Mesodermal cell (in vitro differentiated cells): ENCODE measurements at regions not wholly inside any gene's neighbourhood (a gene's known extent, or its start where the extent isn't known, plus 50 kb on each side); places are given as distances from the start of the nearest gene placed in this dataset.

Source experiments
- H3K27ac ChIP-seq: 2 replicates; pipeline ENCODE4 v1.7.0; 2013; ENCODE audit warnings: mild to moderate bottlenecking, low read depth, low read length, moderate library complexity; ENCODE audit not compliant: severe bottlenecking
- H3K36me3 ChIP-seq: 2 replicates; pipeline ENCODE4 v1.7.1; 2013; ENCODE audit warnings: mild to moderate bottlenecking, low read length, moderate library complexity; ENCODE audit not compliant: control insufficient read depth, insufficient read depth
- H3K4me1 ChIP-seq: one replicate; pipeline ENCODE4 v1.7.1; 2013; ENCODE audit warnings: mild to moderate bottlenecking, low read length; ENCODE audit not compliant: insufficient read depth, control insufficient read depth, poor library complexity, severe bottlenecking
- H3K4me3 ChIP-seq: 2 replicates; pipeline ENCODE4 v1.7.0; 2013; ENCODE audit warnings: low read length, control low read depth, mild to moderate bottlenecking; ENCODE audit not compliant: insufficient read depth, poor library complexity, severe bottlenecking; ENCODE audit errors: extremely low read depth
- H3K9me3 ChIP-seq: 2 replicates; pipeline ENCODE4 v1.7.1; 2013; ENCODE audit warnings: mild to moderate bottlenecking, low read length, moderate library complexity; ENCODE audit not compliant: control insufficient read depth
- WGBS, 2 experiments: methylation state at CpG; one replicate each; pipeline ENCODE4 v1.1.5; 2013; ENCODE audit warnings: missing lambda C conversion rate in 2 of 2; ENCODE audit not compliant: insufficient coverage in 2 of 2; 5-methylcytosine and 5-hydroxymethylcytosine counted together

DNA sequence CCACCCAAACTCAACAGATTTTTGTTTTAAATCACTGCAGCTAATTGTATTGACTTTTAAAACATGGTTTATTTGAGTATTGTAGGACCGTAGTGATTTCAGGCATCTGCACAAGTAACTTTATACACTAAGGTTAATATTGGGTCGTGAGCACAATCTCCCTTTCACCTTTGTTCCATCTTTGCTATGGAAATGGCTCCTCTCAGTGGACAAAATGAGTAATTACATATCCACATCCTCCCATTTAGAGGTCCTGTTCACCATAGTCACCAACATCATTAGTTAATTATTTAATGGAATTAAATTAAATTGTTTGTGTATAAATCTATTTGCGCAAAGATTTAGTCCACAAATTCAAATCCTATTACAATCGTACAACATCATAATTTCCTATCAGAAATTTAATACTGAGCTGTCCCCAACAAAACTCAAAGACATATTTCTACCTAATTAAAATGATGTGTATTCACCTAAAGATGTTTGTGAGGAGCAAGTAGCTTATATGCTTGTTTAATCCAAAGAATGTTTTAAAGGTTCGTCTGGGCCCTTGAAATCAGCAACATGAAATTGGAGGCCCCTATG is 173.0 kb upstream of the DAPK1 start:
- Histone ChIP-seq H3K36me3 (no peaks in the 10 kb centered on the region), H3K4me1 (no peaks in the 10 kb centered on the region), H3K4me3 (no peak overlapping the region), H3K27ac (no peak overlapping the region), H3K9me3 (no peaks in the 10 kb centered on the region)
- WGBS, 2 experiments: 0% methylated on average over 1 of the region's 5 CpGs; no CpG with 5 or more reads in 1 of the 2 experiments

DNA sequence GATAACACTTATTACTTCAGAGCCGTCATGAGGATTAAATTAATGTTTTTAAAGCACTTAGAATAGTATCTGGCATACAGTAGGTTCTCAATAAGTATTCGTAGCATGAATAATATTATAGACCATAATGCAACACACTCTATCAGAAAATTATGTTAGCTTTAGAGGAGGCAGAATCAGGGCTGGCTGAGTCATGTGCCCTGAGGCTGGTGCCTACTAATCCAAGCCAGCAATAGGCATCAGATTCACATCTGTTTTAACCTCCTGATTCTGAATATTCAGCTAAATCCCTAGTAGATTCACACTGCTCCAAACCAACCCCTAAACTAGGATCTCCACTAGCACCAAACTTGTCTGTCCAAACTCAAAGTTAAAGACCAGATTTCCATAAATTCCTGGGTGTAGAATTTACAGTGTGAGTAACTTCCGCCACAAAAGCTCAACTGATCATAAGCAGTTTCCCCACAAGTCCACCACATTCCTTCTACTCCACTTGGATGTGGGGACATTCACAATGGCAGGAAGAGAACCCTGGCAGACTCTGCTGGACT is 170.0 kb upstream of the DAPK1 start:
- Histone ChIP-seq H3K27ac (no peak overlapping the region), H3K36me3 (no peaks in the 10 kb centered on the region), H3K9me3 (peaks cover 17% of the 10 kb centered on the region), H3K4me1 (no peaks in the 10 kb centered on the region), H3K4me3 (no peak overlapping the region)
- no CpG with 5 or more reads among the region's 3 CpGs for WGBS, 2 experiments

DNA sequence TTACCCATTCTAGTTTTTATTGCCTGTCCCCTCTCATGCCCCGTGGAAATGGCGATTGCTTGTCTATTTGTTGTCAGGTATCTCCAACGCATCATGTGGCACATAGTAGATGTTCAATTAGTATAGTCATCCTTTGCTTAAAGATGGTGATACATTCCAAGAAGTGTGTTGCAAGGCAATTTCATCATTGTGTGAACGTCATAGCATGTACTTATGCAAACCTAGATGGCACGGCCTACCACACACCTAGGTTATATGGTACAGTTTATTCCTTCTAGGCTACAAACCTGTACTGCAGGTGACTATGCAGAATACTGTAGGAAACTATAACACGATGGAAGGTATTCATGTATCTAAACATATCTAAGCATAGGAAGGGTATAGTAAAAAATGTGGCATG is 163.9 kb upstream of the DAPK1 start:
- peaks cover 17% of the 10 kb centered on the region for H3K9me3 ChIP-seq
- no peaks in the 10 kb centered on the region for H3K36me3 ChIP-seq
- peaks cover 8% of the 10 kb centered on the region for H3K4me1 ChIP-seq
- no peak overlapping the region for H3K4me3 ChIP-seq
- no peak overlapping the region for H3K27ac ChIP-seq
- 95% methylated on average over 4 of the region's 6 CpGs for WGBS, 2 experiments

DNA sequence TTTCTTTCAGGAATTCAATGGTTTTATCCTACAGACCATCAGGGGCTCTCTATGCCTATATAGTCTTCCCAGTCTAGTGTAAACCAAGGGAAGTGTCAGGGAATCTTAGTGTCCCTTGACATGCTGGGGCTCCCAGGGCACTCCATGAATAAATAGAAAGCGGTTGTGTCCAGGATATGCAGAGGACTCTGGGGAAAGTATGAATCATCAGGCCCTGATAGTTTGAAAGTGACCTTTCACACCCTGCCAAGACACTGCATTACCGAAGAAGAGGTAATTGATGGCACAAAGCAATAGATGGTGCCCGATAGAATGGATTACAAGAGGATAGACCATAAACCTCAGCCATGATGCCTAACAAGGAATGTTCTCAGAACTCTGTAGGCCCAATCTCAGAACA is 163.3 kb upstream of the DAPK1 start:
- WGBS, 2 experiments: 90% methylated on average over 2 to 3 of the region's 3 CpGs
- Histone ChIP-seq H3K4me3 (no peak overlapping the region), H3K9me3 (peaks cover 17% of the 10 kb centered on the region), H3K4me1 (peaks cover 8% of the 10 kb centered on the region), H3K27ac (no peak overlapping the region), H3K36me3 (no peaks in the 10 kb centered on the region)

DNA sequence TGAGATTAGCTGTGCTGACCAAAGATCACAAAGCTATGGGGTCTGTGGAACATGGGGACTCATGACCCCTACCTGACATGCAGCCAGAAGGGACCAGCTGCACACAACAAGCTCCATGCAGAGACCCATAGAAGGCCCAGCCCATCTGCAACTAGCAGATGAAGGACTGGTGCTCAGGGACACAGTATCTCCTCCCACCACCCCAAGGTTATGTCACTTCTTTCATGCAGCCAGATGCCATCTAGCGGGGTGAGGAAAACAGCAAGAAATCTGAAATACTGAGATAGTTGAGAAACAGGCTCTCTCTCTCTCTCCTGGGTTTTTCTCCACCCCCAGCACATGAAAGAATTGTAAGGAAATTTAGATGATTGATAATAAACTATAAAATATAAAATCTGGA is 161.3 kb upstream of the DAPK1 start:
- Histone ChIP-seq H3K4me3 (no peak overlapping the region), H3K27ac (no peak overlapping the region), H3K4me1 (peaks cover 8% of the 10 kb centered on the region), H3K9me3 (peaks cover 8% of the 10 kb centered on the region), H3K36me3 (no peaks in the 10 kb centered on the region)
- no CpG with 5 or more reads among the region's 1 CpG for WGBS, 2 experiments

DNA sequence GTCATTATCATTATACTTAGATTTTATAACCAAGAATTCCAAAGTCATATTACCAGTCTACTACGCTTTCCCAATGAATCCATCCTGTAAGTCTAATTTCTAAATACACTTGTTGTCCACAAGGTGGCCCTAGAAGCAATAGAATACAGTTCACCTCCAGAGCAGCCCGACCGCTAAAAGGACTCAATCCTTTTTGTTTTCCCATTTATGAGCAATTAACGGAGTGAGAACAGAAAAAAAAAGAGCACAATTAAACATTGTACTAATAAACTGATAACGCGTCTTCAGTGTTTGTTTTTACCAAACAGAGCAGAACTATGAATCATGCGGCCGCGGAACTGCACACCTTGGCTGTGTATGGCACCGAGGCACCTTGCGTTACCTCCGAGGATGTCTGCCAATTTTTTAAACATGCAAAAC is 160.7 kb upstream of the DAPK1 start:
- Histone ChIP-seq H3K4me1 (peaks cover 8% of the 10 kb centered on the region), H3K4me3 (peak overlapping the region; percentile 28), H3K36me3 (no peaks in the 10 kb centered on the region), H3K9me3 (peaks cover 3% of the 10 kb centered on the region), H3K27ac (no peak overlapping the region)
- WGBS, 2 experiments: 12 to 13% methylated on average over 6 to 8 of the region's 12 CpGs

DNA sequence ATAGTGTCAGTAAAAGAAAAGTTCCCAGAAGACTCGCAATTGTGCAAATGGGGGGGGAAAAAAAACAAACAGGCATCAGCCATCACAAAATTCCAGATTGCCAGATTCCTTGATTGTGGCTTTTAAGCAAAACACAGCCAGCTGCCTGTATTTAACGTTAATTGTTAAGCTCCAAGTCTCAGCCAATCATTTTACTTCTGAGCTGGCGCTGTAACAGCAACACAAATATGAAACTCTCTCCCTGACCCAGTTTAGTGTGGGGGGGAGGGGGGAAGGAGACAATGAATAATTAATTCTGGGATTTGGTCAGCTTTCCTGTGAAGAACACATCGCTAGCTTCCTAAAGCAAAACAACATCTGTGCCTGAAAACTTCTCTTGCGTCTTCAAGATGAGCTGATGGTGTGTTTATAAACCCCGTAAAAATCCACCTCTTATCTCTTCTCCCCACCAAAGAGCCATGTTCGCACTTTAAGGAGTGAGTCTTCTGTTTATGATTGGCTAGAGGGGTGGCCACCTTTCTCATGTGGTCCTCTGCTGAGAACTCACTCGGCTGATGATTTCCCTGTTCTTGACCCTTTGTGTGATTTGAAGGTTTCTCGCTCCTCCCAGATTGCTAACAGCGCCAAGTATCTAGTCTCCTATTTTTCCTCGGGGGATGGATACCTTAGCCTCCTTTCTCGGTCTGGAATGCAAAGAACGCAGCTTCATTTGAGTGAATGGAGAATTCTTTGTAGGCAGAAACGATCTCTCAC is 160.2 kb upstream of the DAPK1 start:
- Histone ChIP-seq H3K36me3 (no peaks in the 10 kb centered on the region), H3K4me1 (peaks cover 8% of the 10 kb centered on the region), H3K4me3 (peak overlapping the region; percentile 28), H3K9me3 (no peaks in the 10 kb centered on the region), H3K27ac (no peak overlapping the region)
- 0% methylated on average over 1 to 5 of the region's 14 CpGs for WGBS, 2 experiments

DNA sequence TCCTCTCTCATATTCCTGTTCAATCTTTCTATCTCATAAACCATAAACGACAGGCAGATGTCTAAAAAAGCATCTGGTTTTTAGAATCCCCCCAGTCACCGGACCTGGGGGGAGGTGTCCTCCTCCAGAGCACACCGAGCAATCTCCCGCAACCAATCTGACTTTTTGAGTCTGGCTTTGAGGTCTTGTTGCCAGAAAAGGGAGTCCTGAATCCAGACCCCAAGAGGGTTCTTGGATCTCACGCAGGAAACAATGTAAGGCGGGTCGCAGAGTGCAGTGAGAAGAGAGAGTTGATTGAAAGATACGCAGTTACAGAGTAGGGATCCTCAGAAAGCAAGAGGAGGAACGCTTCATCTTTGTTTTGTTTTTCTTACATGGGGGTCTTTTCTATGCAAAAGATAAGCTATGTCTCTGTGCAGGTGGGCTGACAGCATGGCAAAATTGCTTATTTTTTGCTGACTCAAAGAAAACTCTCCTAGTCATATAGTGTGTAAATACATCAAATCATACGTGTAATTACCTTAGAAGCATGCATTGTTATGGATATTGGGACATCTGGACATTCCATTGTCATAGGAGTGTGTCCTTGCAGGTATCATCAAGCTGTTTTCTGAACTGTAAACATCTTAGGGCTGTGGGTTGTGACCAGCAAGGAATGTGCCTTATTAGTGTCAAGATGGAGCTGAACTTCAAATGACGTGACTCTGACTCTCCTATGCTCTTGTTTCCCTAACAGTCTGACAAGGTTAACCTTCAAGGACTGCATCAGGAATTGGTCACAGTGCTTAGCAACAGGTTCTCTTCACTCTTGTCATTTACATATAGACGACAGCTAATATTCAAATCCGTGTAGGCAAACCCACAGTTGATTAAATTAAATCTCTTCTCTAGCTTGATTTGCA is 159.3 kb upstream of the DAPK1 start:
- 24 to 27% methylated on average over 5 to 11 of the region's 13 CpGs for WGBS, 2 experiments
- H3K27ac ChIP-seq: no peak overlapping the region
- H3K4me3 ChIP-seq: peak overlapping the region; percentile 28
- H3K4me1 ChIP-seq: peaks cover 8% of the 10 kb centered on the region
- no peaks in the 10 kb centered on the region for H3K9me3 ChIP-seq
- H3K36me3 ChIP-seq: no peaks in the 10 kb centered on the region

DNA sequence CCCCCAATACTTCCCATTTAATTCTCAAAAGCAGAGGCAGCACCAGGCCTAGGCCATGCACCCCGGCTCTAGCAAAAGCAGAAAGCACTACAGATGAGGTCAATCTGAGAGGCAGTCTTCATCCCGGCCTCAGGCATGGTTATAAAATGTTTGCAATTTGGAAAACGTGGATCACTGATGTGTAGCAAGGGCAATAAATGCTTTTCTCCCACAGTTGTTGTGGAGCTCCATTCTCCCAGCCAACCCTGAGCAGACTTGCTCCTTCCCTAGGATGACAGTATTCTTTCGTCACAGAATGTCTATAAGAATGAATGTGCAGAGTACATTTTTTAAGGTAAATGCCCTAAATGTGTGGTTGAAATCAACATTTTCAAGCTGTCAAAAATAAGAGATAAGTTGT is 157.3 kb upstream of the DAPK1 start:
- 78 to 93% methylated on average over 2 to 4 of the region's 4 CpGs for WGBS, 2 experiments

DNA sequence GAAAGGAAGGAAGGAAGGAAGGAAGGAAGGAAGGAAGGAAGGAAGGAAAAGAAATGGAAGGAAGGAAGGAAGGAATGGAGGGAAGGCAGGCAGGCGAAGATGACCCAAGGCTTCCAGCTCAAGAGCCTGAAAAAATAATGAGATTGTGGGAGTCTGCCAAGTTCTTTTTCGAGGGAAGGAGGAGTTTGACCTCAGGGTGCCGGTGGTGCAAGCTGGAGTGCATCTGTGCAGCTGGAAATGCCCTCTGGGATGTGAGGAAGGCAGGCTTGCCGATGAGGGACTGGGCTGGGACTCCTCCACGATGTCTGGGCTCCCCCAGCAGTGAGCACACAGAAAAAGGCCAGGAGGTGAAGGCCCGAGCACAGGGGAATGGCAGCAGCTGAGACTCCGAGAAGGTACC is 154.9 kb upstream of the DAPK1 start:
- no peaks in the 10 kb centered on the region for H3K9me3 ChIP-seq
- H3K4me3 ChIP-seq: no peak overlapping the region
- H3K36me3 ChIP-seq: no peaks in the 10 kb centered on the region
- WGBS, 2 experiments: 80 to 83% methylated on average over 7 of the region's 7 CpGs
- no peak overlapping the region for H3K27ac ChIP-seq
- peaks cover 5% of the 10 kb centered on the region for H3K4me1 ChIP-seq

More for the DNA sequence above, 157.3 kb upstream of the DAPK1 start:
- H3K4me3 ChIP-seq: no peak overlapping the region
- H3K9me3 ChIP-seq: no peaks in the 10 kb centered on the region
- H3K27ac ChIP-seq: no peak overlapping the region
- H3K36me3 ChIP-seq: no peaks in the 10 kb centered on the region
- H3K4me1 ChIP-seq: peaks cover 8% of the 10 kb centered on the region
